ENCODE measurements at regions not wholly inside any gene's neighbourhood (a gene's known extent, or its start where the extent isn't known, plus 50 kb on each side); places are given as distances from the start of the nearest gene placed in this dataset.

DNA sequence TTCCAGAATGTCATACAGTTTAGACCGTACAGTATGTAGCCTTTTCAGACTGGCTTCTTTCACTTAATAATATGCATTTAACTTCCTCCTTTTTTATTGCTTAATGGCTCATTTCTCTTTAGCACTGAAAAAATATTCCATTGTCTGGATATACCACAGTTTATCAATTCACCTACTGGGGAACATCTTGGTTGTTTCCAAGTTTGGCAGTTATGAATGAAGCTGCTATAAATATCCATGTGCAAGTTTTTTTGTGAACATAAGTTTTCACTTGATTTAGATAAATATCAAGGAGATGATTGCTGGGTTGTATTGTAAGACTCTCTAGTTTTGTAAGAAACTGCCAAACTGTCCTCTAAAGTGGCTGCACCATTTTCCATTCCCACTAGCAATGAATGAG lies 375.5 kb downstream of the PCDH18 start:
- TF ChIP-seq, protein P1, sequence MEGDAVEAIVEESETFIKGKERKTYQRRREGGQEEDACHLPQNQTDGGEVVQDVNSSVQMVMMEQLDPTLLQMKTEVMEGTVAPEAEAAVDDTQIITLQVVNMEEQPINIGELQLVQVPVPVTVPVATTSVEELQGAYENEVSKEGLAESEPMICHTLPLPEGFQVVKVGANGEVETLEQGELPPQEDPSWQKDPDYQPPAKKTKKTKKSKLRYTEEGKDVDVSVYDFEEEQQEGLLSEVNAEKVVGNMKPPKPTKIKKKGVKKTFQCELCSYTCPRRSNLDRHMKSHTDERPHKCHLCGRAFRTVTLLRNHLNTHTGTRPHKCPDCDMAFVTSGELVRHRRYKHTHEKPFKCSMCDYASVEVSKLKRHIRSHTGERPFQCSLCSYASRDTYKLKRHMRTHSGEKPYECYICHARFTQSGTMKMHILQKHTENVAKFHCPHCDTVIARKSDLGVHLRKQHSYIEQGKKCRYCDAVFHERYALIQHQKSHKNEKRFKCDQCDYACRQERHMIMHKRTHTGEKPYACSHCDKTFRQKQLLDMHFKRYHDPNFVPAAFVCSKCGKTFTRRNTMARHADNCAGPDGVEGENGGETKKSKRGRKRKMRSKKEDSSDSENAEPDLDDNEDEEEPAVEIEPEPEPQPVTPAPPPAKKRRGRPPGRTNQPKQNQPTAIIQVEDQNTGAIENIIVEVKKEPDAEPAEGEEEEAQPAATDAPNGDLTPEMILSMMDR (IDR thresholded peaks at IDR 0.05; ENCODE audit: insufficient read depth, low read length, missing control alignments), result no peak
- ChIA-PET CTCF (interaction anchor here (1.0 to 1.2 kb wide), 2 partner anchors 33 to 47 kb away, joined by 3 read pairs; no protein-coding TSS in a partner anchor), POLR2A (no interaction called here)
- H3K4me3 ChIP-seq (ENCODE audit: low read depth, low read length), result no peak overlapping the region
- DNase-seq (ENCODE audit: low read depth, low spot score), result no peak

DNA sequence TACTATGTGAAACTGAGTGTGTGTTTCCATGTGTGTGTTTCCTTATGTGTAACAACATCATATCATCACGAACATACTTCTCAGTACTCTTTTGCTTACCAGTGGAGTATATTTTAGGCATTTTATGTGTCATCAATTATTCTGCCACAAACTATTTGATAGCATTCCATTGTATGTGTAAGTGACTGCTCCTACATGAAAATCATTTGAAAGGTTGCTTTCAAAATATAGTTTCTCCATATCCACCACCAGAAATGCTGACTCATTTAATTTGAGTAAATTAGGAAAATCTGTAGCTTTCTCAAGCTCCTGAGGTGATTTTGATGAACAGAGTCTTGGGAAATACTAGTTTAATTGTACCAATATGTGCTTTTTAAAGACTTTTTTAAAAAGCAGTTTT lies 376.2 kb downstream of the PCDH18 start:
- CTCF ChIA-PET, result interaction anchor here (1.0 to 1.2 kb wide), 2 partner anchors 32 to 47 kb away, joined by 3 read pairs; no protein-coding TSS in a partner anchor
- DNase-seq (ENCODE audit: low read depth, low spot score), result peak; percentile 79
- no peak overlapping the region for H3K4me3 ChIP-seq (ENCODE audit: low read depth, low read length)
- TF ChIP-seq, protein P1 (IDR thresholded peaks at IDR 0.05; ENCODE audit: insufficient read depth, low read length, missing control alignments), result no peak
- POLR2A ChIA-PET, result no interaction called here

DNA sequence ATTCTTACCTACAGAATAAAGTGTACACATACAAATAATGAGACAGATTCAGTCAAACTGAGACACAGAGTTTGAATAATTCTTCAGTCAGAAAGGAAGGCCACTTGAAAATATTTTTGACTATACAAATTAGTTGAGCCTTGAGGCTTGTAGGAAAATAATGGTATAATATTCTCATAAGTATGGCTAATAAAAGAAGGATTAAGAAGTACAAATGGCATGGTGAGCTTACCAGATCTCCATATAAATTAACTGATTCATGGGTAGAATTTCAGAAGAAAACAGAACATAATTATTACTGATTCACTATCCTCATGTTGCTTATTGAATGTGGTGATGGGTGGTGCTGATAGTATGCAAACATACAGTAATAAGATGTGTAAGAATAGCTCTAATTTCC lies 401.1 kb downstream of the PCDH18 start:
- DNase-seq (ENCODE audit: low read depth, low spot score), result no peak
- POLR2A ChIA-PET, result no interaction called here
- CTCF ChIA-PET, result interaction anchor here (1.5 kb wide), 1 partner anchor 16 kb away, joined by 3 read pairs; no protein-coding TSS in a partner anchor
- H3K4me3 ChIP-seq (ENCODE audit: low read depth, low read length), result no peak overlapping the region
- TF ChIP-seq, protein P1 (IDR thresholded peaks at IDR 0.05; ENCODE audit: insufficient read depth, low read length, missing control alignments), result no peak

DNA sequence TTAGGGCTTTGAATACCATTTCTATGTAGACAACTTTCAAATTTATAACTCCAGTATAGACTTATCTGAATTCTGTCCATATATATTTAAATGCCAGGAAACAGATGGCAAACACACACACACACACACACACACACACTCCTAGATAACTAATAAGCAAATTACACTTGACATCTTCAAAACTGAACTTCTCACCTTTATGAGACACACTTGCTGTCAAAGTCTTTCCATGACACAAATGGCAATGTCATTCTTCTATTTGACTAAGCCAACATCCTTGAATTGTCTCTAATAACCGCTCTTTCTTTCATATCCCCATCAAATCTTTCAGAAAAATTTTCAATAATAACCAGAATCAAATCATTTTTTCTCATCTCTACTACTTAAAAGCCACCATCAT lies 402.4 kb downstream of the PCDH18 start:
- TF ChIP-seq, protein P1 (IDR thresholded peaks at IDR 0.05; ENCODE audit: insufficient read depth, low read length, missing control alignments), result no peak
- H3K4me3 ChIP-seq (ENCODE audit: low read depth, low read length), result no peak overlapping the region
- no peak for DNase-seq (ENCODE audit: low read depth, low spot score)
- CTCF ChIA-PET, result no interaction called here
- POLR2A ChIA-PET, result no interaction called here

DNA sequence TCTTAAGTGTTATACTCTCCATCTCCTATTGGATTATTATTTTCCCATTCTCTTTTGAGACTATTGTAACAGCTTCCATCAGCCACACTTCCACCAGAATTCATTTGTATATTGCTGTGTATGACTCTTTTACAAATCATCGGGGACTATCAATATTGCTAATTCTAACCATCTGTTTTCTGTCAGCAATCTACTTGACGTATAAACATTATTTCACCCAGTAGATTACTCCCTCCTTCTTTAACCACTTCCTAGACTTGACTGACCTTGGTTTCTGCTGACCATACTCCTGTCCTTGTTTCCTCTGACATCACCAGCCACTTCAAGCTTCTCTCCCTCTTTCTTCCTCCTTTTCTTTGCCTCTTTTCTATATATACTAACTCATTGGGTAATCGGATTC lies 402.9 kb downstream of the PCDH18 start:
- no peak overlapping the region for H3K4me3 ChIP-seq (ENCODE audit: low read depth, low read length)
- ChIA-PET POLR2A (no interaction called here), CTCF (no interaction called here)
- TF ChIP-seq, protein P1 (IDR thresholded peaks at IDR 0.05; ENCODE audit: insufficient read depth, low read length, missing control alignments), result no peak
- no peak for DNase-seq (ENCODE audit: low read depth, low spot score)

DNA sequence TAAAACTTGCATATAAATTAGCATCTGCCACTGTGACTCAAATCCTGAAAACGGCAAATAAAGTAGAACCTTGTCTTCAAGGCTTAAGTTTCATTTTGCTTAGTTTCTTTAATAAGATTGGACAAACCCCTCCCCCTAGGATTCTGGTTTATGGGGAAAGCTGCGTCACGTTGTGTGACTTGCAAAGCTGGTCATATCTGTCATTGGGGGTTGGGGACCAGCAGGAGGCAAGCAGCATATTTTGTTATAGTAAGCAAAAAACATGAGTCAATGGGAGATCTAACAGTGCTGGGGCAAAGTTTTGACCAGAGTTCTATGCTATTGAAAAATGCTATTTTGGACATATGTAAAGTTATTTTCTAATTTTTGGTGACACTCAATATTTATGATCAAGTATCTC lies 407.3 kb downstream of the PCDH18 start:
- DNase-seq (ENCODE audit: low read depth, low spot score), result peak; percentile 17
- POLR2A ChIA-PET, result interaction anchor here (1.7 kb wide), 1 partner anchor 407 kb away, joined by 8 read pairs; the partner anchor contains the start of gene PCDH18
- TF ChIP-seq, protein P1 (IDR thresholded peaks at IDR 0.05; ENCODE audit: insufficient read depth, low read length, missing control alignments), result no peak
- CTCF ChIA-PET, result interaction anchor here (0.8 to 2.8 kb wide), 19 partner anchors 7 to 1556 kb away, joined by 3 to 14 read pairs (median 4); partner anchors contain the start of gene PCDH18
- H3K4me3 ChIP-seq (ENCODE audit: low read depth, low read length), result peak overlapping the region; percentile 49
